Spleen (tissue), 11 donors: ENCODE measurements at regions not wholly inside any gene's neighbourhood (a gene's known extent, or its start where the extent isn't known, plus 50 kb on each side); places are given as distances from the start of the nearest gene placed in this dataset.

ENCODE experiments used
- DNase-seq: peaks from one replicate; pipeline ENCODE4 v3.0.0-alpha.2; 2020
- H3K27ac ChIP-seq, 8 donors: fragments of 200-600 bp; sonication (generic) in 7 of 8; 1 replicate in 4 of 8; 2 replicates in 4 of 8; pipeline versions ENCODE4 v1.5.0 to v1.8.0; 2016 to 2021; ENCODE audit warnings: inconsistent platforms in 4 of 8, mild to moderate bottlenecking in 4 of 8, moderate library complexity in 1 of 8
- H3K27me3 ChIP-seq, 7 donors: fragments of 200-600 bp; sonication (generic) in 6 of 7; replicated peaks in 1 of 7; 1 replicate in 4 of 7; 2 replicates in 3 of 7; pipeline versions ENCODE4 v1.5.0 to v1.8.0; 2016 to 2021; ENCODE audit warnings: inconsistent platforms in 3 of 7, mild to moderate bottlenecking in 1 of 7
- H3K36me3 ChIP-seq, 6 donors: fragments of 200-600 bp; sonication (generic) in 5 of 6; 1 replicate in 4 of 6; 2 replicates in 2 of 6; pipeline versions ENCODE4 v1.5.0 to v1.8.0; 2016 to 2021; ENCODE audit warnings: inconsistent platforms in 2 of 6
- H3K4me1 ChIP-seq, 6 donors: fragments of 200-600 bp; sonication (generic) in 5 of 6; 1 replicate in 3 of 6; 2 replicates in 3 of 6; pipeline versions ENCODE4 v1.5.0 to v1.8.0; 2016 to 2021; ENCODE audit warnings: inconsistent platforms in 3 of 6
- H3K4me3 ChIP-seq, 8 donors: fragments of 200-600 bp; sonication (generic) in 7 of 8; 1 replicate in 4 of 8; 2 replicates in 4 of 8; pipeline versions ENCODE4 v1.5.0 to v1.8.0; 2016 to 2021; ENCODE audit warnings: inconsistent platforms in 4 of 8, mild to moderate bottlenecking in 4 of 8, moderate library complexity in 2 of 8
- H3K9me3 ChIP-seq, 8 donors: fragments of 200-600 bp; sonication (generic) in 7 of 8; 1 replicate in 4 of 8; 2 replicates in 4 of 8; pipeline versions ENCODE4 v1.5.0 to v1.8.0; 2016 to 2021; ENCODE audit warnings: inconsistent platforms in 4 of 8
- POLR2A ChIP-seq, 3 donors: fragments of 450-650 bp; IDR thresholded peaks; one replicate each; pipeline ENCODE4 v1.5.1; 2017; ENCODE audit warnings: antibody characterized with exemption in 3 of 3, mild to moderate bottlenecking in 1 of 3
- POLR2AphosphoS5 ChIP-seq, 3 donors: sonication (generic); formaldehyde crosslinking; IDR thresholded peaks; one replicate each; pipeline ENCODE4 v1.5.1; 2017; ENCODE audit warnings: antibody characterized with exemption in 3 of 3
- WGBS, 5 donors: extraction: QIAGEN DNeasy Blood & Tissue Kit in 3 of 5; methylation state at CpG; one replicate each; pipeline versions ENCODE4 v1.1.5 to v1.1.7; 2013 to 2018; 5-methylcytosine and 5-hydroxymethylcytosine counted together
- intact Hi-C: fragments of 100-400 bp; cut with DNase I; formaldehyde crosslinking; loops from one replicate; pipeline ENCODE4 v1.15.0; 2023; ENCODE audit warnings: low total_unique reads
- TF ChIP-seq, protein P1 (sequence below), 11 experiments: fragments of 200-600 bp in 7 of 11; fragments of 450-650 bp in 4 of 11; sonication (generic) in 4 of 11; IDR thresholded peaks in 8 of 11; conservative IDR thresholded peaks in 3 of 11; 1 replicate in 7 of 11; 2 replicates in 4 of 11; pipeline versions ENCODE4 v1.4.0 to v1.8.0; 2016 to 2021; ENCODE audit warnings: antibody characterized with exemption in 11 of 11, inconsistent platforms in 4 of 11, mild to moderate bottlenecking in 1 of 11
- donor health status: healthy with polysubstance abuse.
- donor health status: DM: no; HTN: no; CAD: no; lungs with moderate emphysema.
- donor health status: DM: no; HTN: no; CAD: no.
- donor health status: Bipolar disorder and iron deficiency.
- donor health status: healthy.
- donor health status: DM: no; HTN: no; CAD: no.
- donor health status: DM: yes; HTN: yes; CAD: no.

DNA sequence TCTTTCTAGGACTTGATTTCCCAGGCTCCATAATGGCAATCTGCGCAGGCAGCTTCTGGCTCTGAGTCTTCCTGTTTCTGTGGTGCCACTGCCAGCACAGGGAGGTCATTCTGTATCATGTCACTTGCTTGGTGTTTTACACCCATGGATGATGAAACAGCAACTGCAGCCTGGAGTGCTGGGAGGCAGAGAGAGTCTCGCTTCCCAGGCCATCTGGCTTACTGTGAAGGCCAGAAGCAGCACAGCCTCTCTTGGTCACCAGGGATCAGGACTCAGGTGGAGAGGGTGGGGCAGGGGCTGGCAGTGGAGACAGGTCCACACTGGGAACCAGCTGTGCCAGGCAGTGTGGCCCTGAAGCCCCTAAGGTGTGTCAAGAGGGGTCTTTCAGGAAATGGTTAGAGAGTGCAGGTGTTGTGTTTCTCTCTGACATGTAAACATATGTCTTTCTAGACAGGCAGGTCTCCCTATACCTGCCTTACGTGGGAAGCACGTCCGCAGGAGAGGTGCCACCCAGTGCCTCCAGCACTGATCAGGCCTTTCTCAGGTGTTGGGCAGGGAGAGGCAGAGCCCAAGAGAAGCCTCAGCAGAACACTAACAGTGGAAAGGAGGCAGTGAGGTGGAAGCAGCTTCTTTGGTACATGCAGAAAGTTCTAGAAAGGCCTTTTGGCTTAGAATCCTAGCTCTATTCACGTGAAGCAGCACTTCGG is 71.4 kb downstream of the INSIG1 start:
- Histone ChIP-seq H3K9me3 (no peaks in the 10 kb centered on the region), H3K27ac (no peak overlapping the region), H3K36me3 (no peaks in the 10 kb centered on the region), H3K27me3 (peaks cover 6 to 75% (median 50%) of the 10 kb centered on the region in 7 donors), H3K4me3 (no peak overlapping the region), H3K4me1 (peaks cover 23 to 30% (median 28%) of the 10 kb centered on the region in 6 donors)
- DNase-seq, result peak; percentile 42
- TF ChIP-seq, protein P1, sequence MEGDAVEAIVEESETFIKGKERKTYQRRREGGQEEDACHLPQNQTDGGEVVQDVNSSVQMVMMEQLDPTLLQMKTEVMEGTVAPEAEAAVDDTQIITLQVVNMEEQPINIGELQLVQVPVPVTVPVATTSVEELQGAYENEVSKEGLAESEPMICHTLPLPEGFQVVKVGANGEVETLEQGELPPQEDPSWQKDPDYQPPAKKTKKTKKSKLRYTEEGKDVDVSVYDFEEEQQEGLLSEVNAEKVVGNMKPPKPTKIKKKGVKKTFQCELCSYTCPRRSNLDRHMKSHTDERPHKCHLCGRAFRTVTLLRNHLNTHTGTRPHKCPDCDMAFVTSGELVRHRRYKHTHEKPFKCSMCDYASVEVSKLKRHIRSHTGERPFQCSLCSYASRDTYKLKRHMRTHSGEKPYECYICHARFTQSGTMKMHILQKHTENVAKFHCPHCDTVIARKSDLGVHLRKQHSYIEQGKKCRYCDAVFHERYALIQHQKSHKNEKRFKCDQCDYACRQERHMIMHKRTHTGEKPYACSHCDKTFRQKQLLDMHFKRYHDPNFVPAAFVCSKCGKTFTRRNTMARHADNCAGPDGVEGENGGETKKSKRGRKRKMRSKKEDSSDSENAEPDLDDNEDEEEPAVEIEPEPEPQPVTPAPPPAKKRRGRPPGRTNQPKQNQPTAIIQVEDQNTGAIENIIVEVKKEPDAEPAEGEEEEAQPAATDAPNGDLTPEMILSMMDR (IDR thresholded peaks at IDR 0.05 in 8 of 11, conservative IDR thresholded peaks at IDR 0.05 in 3 of 11), result no peak
- TF ChIP-seq POLR2AphosphoS5 (IDR thresholded peaks at IDR 0.05), result no peak
- TF ChIP-seq POLR2A (IDR thresholded peaks at IDR 0.05), result no peak
- intact Hi-C loops, result no loop called here
- WGBS, 5 donors, result 71 to 94% (median 82%) methylated on average over 5 to 7 of the region's 7 CpGs

DNA sequence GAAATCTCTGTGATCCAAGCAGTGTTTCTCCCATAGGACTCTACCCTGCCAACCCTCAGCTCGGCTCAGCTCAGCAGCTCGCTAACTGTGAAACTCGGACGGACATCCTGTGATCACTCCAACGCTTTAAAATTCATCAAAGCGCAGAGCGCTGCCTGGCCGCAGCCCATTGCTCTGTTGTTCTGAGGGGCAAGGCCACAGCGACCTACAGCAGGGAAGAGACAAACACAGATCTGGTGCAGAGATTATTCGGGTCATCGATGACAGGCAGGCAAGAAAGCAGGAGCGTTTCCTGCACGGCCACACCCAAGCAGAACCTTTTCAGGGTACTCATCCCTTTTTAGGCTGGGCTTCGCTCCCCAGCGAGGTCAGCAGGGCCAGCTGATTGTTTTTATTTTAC is 72.1 kb downstream of the INSIG1 start:
- Histone ChIP-seq H3K4me1 (peaks cover 30 to 37% (median 35%) of the 10 kb centered on the region in 6 donors), H3K27me3 (peaks cover 6 to 75% (median 57%) of the 10 kb centered on the region in 7 donors), H3K9me3 (no peaks in the 10 kb centered on the region), H3K4me3 (no peak overlapping the region), H3K27ac (no peak overlapping the region), H3K36me3 (no peaks in the 10 kb centered on the region)
- intact Hi-C loops, result loop anchor here (10.0 kb wide), 1 partner anchor 95 kb away; no protein-coding TSS in a partner anchor
- peak; percentile 47 for DNase-seq
- 43 to 67% (median 61%) methylated on average over 15 of the region's 15 CpGs for WGBS, 5 donors
- TF ChIP-seq, protein P1 (IDR thresholded peaks at IDR 0.05 in 8 of 11, conservative IDR thresholded peaks at IDR 0.05 in 3 of 11), result no peak
- TF ChIP-seq POLR2AphosphoS5 (IDR thresholded peaks at IDR 0.05) (no peak), POLR2A (IDR thresholded peaks at IDR 0.05) (no peak)

DNA sequence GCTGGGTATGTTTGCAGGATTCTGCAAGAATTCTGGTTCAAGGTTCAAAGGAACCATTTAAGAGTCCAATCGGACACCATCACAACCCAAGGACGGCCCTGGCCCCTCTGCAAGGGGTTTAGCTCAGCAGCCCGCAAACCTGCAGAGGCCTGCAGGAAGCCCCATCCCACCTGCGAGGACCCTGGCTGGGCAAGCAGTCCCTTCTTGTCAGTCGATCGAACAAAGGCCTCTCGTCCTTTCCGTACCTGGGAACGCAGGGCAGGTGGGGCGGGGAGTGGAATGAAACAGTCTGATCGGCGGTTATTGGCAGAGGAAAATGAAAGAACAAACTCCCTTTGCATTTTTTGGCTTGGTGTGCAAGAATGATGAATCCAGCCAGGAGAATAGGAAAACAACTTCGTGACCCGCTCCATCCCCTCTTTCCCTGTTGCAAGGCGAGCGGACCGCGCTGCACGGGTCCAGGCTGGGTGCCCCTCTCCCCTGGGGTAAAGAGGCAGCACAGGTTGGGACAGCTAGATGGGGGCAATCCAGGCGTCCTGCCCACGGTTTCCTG is 73.7 kb downstream of the INSIG1 start:
- Histone ChIP-seq H3K4me3 (peak overlapping the region in 1 of 8 donors; percentile 63), H3K27me3 (peaks cover 8 to 81% (median 69%) of the 10 kb centered on the region in 7 donors), H3K36me3 (no peaks in the 10 kb centered on the region), H3K4me1 (peaks cover 35 to 50% (median 45%) of the 10 kb centered on the region in 6 donors), H3K9me3 (no peaks in the 10 kb centered on the region), H3K27ac (no peak overlapping the region)
- TF ChIP-seq, protein P1 (IDR thresholded peaks at IDR 0.05 in 8 of 11, conservative IDR thresholded peaks at IDR 0.05 in 3 of 11), result no peak
- TF ChIP-seq POLR2AphosphoS5 (IDR thresholded peaks at IDR 0.05) (no peak), POLR2A (IDR thresholded peaks at IDR 0.05) (no peak)
- 23 to 30% (median 26%) methylated on average over 18 to 21 of the region's 21 CpGs for WGBS, 5 donors
- intact Hi-C loops, result loop anchor here (10.0 kb wide), 1 partner anchor 93 kb away; no protein-coding TSS in a partner anchor
- DNase-seq, result peak; percentile 52
